SK-N-SH treated with all-trans-retinoic acid at 6 μM for 48 hours (cell line): ENCODE measurements at regions not wholly inside any gene's neighbourhood (a gene's known extent, or its start where the extent isn't known, plus 50 kb on each side); places are given as distances from the start of the nearest gene placed in this dataset.
"Not testable (repeated sequence)": the region's sequence is repeated elsewhere in the genome, so short reads cannot be mapped to it uniquely, and the experiment has no call there.

Experiments used
- ATAC-seq: fragments of 200-7000 bp; cut with Tn5 transposase; 3 replicates; pipeline ENCODE4 v1.9.1; 2020; ENCODE audit warnings: mild to moderate bottlenecking, moderate library complexity
- ARNTL ChIP-seq: fragments of 450-650 bp; formaldehyde crosslinking; IDR thresholded peaks from 2 replicates; pipeline ENCODE4 v1.5.0; 2020; ENCODE audit warnings: low read depth, mild to moderate bottlenecking, moderate library complexity, borderline replicate concordance
- CREB5 ChIP-seq: fragments of 250-450 bp; sonication (Bioruptor Pico); IDR thresholded peaks from 2 replicates; pipeline ENCODE4 v1.5.1; 2020; ENCODE audit warnings: low read depth, mild to moderate bottlenecking, moderate library complexity
- CSDC2 ChIP-seq: fragments of 250-450 bp; sonication (Bioruptor Pico); IDR thresholded peaks from 2 replicates; pipeline ENCODE4 v1.5.0; 2020; ENCODE audit warnings: mild to moderate bottlenecking, moderate library complexity
- ESRRG ChIP-seq: fragments of 250-450 bp; sonication (Bioruptor Pico); IDR thresholded peaks from 2 replicates; pipeline ENCODE4 v1.6.1; 2021; ENCODE audit warnings: mild to moderate bottlenecking
- GLIS3 ChIP-seq: fragments of 250-450 bp; sonication (Bioruptor Pico); IDR thresholded peaks from 2 replicates; pipeline ENCODE4 v1.5.0; 2020; ENCODE audit warnings: mild to moderate bottlenecking, moderate library complexity
- ISL1 ChIP-seq: fragments of 250-450 bp; sonication (Bioruptor Pico); IDR thresholded peaks from 2 replicates; pipeline ENCODE4 v2.1.2; 2022; ENCODE audit warnings: mild to moderate bottlenecking, moderate library complexity
- OSR1 ChIP-seq: fragments of 250-450 bp; sonication (Bioruptor Pico); IDR thresholded peaks from 2 replicates; pipeline ENCODE4 v1.8.0; 2022; ENCODE audit warnings: moderate library complexity, mild to moderate bottlenecking, inconsistent platforms
- POU6F1 ChIP-seq: fragments of 250-450 bp; sonication (Bioruptor Pico); IDR thresholded peaks from 2 replicates; pipeline ENCODE4 v1.8.0; 2021; ENCODE audit warnings: low read depth, mild to moderate bottlenecking, moderate library complexity, borderline replicate concordance
- PPARA ChIP-seq: fragments of 250-450 bp; sonication (Bioruptor Pico); IDR thresholded peaks from 2 replicates; pipeline ENCODE4 v1.5.0; 2020; ENCODE audit warnings: mild to moderate bottlenecking, borderline replicate concordance
- RARB ChIP-seq: fragments of 250-450 bp; sonication (Bioruptor Pico); IDR thresholded peaks from 2 replicates; pipeline ENCODE4 v1.8.0; 2021; ENCODE audit warnings: mild to moderate bottlenecking, moderate library complexity
- SNAI2 ChIP-seq: fragments of 250-450 bp; sonication (Bioruptor Pico); IDR thresholded peaks from 2 replicates; pipeline ENCODE4 v1.5.0; 2020; ENCODE audit warnings: mild to moderate bottlenecking, moderate library complexity
- TOX ChIP-seq: fragments of 250-450 bp; sonication (Bioruptor Pico); IDR thresholded peaks from 2 replicates; pipeline ENCODE4 v1.8.0; 2021; ENCODE audit warnings: mild to moderate bottlenecking, moderate library complexity, borderline replicate concordance
- ZC3H10 ChIP-seq: fragments of 250-450 bp; sonication (Bioruptor Pico); IDR thresholded peaks from 2 replicates; pipeline ENCODE4 v1.5.1; 2021; ENCODE audit warnings: mild to moderate bottlenecking, moderate library complexity
- ZFP30 ChIP-seq: fragments of 450-650 bp; formaldehyde crosslinking; IDR thresholded peaks from 2 replicates; pipeline ENCODE4 v1.5.0; 2022; ENCODE audit warnings: mild to moderate bottlenecking, moderate library complexity
- ZNF565 ChIP-seq: fragments of 450-650 bp; formaldehyde crosslinking; conservative IDR thresholded peaks from 2 replicates; pipeline ENCODE4 v1.5.0; 2020; ENCODE audit warnings: low read depth, mild to moderate bottlenecking, moderate library complexity
- ZNF70 ChIP-seq: fragments of 450-650 bp; formaldehyde crosslinking; IDR thresholded peaks from 2 replicates; pipeline ENCODE4 v1.5.0; 2020; ENCODE audit warnings: mild to moderate bottlenecking, moderate library complexity
- TF ChIP-seq, protein P1 (sequence below): fragments of 250-450 bp; sonication (Bioruptor Pico); IDR thresholded peaks from 2 replicates; pipeline ENCODE4 v1.5.1; 2021; ENCODE audit warnings: mild to moderate bottlenecking, moderate library complexity
- TF ChIP-seq, protein P2 (sequence below): fragments of 250-450 bp; sonication (Bioruptor Pico); IDR thresholded peaks from 2 replicates; pipeline ENCODE4 v1.5.0; 2020; ENCODE audit warnings: mild to moderate bottlenecking, moderate library complexity
- TF ChIP-seq, protein P3 (sequence below): fragments of 250-450 bp; sonication (Bioruptor Pico); IDR thresholded peaks from 2 replicates; pipeline ENCODE4 v1.8.0; 2020; ENCODE audit warnings: mild to moderate bottlenecking, moderate library complexity, borderline replicate concordance

- TF ChIP-seq TOX (CRISPR knock-in tag), result no peak
- TF ChIP-seq OSR1, result no peak
- TF ChIP-seq CSDC2 (CRISPR knock-in tag), result no peak
- TF ChIP-seq SNAI2 (CRISPR knock-in tag), result no peak
- TF ChIP-seq PPARA (CRISPR knock-in tag), result no peak
- no peak for TF ChIP-seq ZNF565 (CRISPR knock-in tag)
- TF ChIP-seq, protein P1, sequence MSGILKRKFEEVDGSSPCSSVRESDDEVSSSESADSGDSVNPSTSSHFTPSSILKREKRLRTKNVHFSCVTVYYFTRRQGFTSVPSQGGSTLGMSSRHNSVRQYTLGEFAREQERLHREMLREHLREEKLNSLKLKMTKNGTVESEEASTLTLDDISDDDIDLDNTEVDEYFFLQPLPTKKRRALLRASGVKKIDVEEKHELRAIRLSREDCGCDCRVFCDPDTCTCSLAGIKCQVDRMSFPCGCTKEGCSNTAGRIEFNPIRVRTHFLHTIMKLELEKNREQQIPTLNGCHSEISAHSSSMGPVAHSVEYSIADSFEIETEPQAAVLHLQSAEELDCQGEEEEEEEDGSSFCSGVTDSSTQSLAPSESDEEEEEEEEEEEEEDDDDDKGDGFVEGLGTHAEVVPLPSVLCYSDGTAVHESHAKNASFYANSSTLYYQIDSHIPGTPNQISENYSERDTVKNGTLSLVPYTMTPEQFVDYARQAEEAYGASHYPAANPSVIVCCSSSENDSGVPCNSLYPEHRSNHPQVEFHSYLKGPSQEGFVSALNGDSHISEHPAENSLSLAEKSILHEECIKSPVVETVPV, result no peak
- no peak for TF ChIP-seq RARB (CRISPR knock-in tag)
- TF ChIP-seq ZNF70 (CRISPR knock-in tag), result no peak
- no peak for TF ChIP-seq ESRRG
- TF ChIP-seq POU6F1 (CRISPR knock-in tag), result no peak
- no peak for TF ChIP-seq ISL1 (CRISPR knock-in tag)
- TF ChIP-seq, protein P2, sequence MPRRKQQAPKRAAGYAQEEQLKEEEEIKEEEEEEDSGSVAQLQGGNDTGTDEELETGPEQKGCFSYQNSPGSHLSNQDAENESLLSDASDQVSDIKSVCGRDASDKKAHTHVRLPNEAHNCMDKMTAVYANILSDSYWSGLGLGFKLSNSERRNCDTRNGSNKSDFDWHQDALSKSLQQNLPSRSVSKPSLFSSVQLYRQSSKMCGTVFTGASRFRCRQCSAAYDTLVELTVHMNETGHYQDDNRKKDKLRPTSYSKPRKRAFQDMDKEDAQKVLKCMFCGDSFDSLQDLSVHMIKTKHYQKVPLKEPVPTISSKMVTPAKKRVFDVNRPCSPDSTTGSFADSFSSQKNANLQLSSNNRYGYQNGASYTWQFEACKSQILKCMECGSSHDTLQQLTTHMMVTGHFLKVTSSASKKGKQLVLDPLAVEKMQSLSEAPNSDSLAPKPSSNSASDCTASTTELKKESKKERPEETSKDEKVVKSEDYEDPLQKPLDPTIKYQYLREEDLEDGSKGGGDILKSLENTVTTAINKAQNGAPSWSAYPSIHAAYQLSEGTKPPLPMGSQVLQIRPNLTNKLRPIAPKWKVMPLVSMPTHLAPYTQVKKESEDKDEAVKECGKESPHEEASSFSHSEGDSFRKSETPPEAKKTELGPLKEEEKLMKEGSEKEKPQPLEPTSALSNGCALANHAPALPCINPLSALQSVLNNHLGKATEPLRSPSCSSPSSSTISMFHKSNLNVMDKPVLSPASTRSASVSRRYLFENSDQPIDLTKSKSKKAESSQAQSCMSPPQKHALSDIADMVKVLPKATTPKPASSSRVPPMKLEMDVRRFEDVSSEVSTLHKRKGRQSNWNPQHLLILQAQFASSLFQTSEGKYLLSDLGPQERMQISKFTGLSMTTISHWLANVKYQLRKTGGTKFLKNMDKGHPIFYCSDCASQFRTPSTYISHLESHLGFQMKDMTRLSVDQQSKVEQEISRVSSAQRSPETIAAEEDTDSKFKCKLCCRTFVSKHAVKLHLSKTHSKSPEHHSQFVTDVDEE (CRISPR knock-in tag), result no peak
- no peak for ATAC-seq
Observed at GRCh38 chr4:110417136-110417535, 58.8 kb upstream of the ENPEP start.

DNA sequence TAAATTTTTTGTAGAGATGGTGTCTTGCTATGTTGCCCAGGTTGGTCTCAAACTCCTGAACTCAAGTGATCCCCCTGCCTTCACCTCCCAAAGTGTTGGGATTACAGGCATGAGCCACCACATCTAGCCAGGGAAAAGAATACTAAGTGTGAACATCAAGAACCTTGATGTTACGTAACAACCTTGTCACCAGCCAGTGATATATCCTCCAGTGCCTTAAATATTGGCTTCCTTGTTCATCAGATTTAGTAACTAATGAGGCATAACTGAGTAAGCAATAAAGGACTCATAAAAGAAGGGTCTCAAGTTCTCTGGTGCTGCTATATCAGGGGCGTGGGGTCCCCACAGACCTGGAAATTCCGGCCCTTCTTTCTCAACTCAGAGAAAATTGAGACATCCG, 60.5 kb upstream of the ENPEP start:
- no peak for TF ChIP-seq CREB5 (CRISPR knock-in tag)
- TF ChIP-seq, protein P3, sequence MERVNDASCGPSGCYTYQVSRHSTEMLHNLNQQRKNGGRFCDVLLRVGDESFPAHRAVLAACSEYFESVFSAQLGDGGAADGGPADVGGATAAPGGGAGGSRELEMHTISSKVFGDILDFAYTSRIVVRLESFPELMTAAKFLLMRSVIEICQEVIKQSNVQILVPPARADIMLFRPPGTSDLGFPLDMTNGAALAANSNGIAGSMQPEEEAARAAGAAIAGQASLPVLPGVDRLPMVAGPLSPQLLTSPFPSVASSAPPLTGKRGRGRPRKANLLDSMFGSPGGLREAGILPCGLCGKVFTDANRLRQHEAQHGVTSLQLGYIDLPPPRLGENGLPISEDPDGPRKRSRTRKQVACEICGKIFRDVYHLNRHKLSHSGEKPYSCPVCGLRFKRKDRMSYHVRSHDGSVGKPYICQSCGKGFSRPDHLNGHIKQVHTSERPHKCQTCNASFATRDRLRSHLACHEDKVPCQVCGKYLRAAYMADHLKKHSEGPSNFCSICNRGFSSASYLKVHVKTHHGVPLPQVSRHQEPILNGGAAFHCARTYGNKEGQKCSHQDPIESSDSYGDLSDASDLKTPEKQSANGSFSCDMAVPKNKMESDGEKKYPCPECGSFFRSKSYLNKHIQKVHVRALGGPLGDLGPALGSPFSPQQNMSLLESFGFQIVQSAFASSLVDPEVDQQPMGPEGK, result no peak
- no peak for TF ChIP-seq ESRRG
- TF ChIP-seq, all 23 proteins: peak for 0
- no peak for ATAC-seq

- ATAC-seq, result no peak
- TF ChIP-seq PPARA (CRISPR knock-in tag) (no peak), POU6F1 (CRISPR knock-in tag) (no peak), ZC3H10 (CRISPR knock-in tag) (no peak), ESRRG (no peak), ZFP30 (no peak)
Observed at GRCh38 chr4:110415041-110415440, 60.9 kb upstream of the ENPEP start.

GRCh38 chr4:110414561-110414920, 61.4 kb upstream of the ENPEP start:
- no peak for TF ChIP-seq OSR1
- TF ChIP-seq ARNTL (CRISPR knock-in tag), result no peak
- TF ChIP-seq ZNF70 (CRISPR knock-in tag), result no peak
- no peak for TF ChIP-seq GLIS3 (CRISPR knock-in tag)
- no peak for TF ChIP-seq POU6F1 (CRISPR knock-in tag)
- no peak for ATAC-seq

GRCh38 chr4:110413807-110414560, 62.0 kb upstream of the ENPEP start:
- not testable (repeated sequence) for ATAC-seq
